ENCODE measurements at regions not wholly inside any gene's neighbourhood (a gene's known extent, or its start where the extent isn't known, plus 50 kb on each side); places are given as distances from the start of the nearest gene placed in this dataset.
A peak's percentile ranks its signal among the peaks of the same experiment; 100 is the strongest.

DNA sequence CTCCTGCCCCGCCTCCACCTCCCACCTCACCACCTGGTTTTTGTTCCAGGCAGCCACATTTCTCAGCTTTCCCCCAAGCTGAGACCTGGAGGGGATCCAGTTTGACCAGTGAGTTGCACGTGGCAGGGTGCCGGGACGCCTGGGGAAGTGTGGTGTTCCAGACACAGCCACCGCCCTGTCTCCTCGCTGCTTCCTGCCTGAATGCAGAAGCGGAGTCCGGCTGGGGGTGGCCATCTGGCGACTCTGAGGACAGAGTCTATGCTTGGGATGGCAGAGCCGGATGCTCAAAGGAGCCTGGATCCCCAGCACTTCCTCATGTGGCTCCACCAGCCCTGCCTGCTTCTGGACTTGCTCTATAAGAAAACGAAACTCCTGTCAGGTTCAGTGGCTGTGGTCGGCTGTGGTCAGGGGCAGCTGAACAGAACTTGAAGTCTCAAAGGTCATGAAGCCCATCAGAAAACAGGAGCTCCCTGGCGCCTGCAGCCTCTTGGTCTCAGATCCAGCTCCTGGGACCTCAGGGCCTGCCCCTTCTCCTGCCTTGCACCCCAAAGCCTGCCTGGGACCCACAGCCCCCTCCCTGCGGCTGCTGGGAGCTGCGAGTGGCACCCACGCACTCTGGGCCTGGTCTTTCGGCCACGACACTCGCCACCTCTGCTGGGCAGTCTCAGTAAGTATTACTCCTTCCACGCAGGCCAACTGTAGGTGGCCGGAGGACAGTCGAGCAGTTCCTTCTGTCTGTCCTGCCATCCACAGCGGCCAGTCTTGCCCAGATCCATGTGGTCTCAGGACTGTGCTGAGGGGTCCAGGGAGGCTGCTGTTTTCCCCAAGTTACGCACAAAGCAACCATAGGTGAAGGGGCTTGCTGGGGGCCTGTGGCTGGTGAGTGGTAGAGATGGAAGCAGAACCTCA, 112.8 kb upstream of the MEF2A start:
- no peaks in the 10 kb centered on the region for H3K27me3 ChIP-seq
- DNase-seq = peak in 3 of 5 donors; percentile 49 to 65 (median 61)
- H3K9me3 ChIP-seq = no peaks in the 10 kb centered on the region
- WGBS, 3 donors = 84 to 88% (median 85%) methylated on average over 24 of the region's 24 CpGs
- no peak overlapping the region for H3K27ac ChIP-seq
- intact Hi-C loops (cut with DNase I) = no loop called here
- no peak for TF ChIP-seq POLR2A (IDR thresholded peaks at IDR 0.05)
- TF ChIP-seq, protein P1, sequence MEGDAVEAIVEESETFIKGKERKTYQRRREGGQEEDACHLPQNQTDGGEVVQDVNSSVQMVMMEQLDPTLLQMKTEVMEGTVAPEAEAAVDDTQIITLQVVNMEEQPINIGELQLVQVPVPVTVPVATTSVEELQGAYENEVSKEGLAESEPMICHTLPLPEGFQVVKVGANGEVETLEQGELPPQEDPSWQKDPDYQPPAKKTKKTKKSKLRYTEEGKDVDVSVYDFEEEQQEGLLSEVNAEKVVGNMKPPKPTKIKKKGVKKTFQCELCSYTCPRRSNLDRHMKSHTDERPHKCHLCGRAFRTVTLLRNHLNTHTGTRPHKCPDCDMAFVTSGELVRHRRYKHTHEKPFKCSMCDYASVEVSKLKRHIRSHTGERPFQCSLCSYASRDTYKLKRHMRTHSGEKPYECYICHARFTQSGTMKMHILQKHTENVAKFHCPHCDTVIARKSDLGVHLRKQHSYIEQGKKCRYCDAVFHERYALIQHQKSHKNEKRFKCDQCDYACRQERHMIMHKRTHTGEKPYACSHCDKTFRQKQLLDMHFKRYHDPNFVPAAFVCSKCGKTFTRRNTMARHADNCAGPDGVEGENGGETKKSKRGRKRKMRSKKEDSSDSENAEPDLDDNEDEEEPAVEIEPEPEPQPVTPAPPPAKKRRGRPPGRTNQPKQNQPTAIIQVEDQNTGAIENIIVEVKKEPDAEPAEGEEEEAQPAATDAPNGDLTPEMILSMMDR (IDR thresholded peaks at IDR 0.05) = no peak
- TF ChIP-seq EP300 (IDR thresholded peaks at IDR 0.05) = no peak
- H3K4me1 ChIP-seq (ENCODE audit: insufficient read depth) = peaks cover 17% of the 10 kb centered on the region
- no peaks in the 10 kb centered on the region for H3K36me3 ChIP-seq
- H3K4me3 ChIP-seq = no peak overlapping the region

DNA sequence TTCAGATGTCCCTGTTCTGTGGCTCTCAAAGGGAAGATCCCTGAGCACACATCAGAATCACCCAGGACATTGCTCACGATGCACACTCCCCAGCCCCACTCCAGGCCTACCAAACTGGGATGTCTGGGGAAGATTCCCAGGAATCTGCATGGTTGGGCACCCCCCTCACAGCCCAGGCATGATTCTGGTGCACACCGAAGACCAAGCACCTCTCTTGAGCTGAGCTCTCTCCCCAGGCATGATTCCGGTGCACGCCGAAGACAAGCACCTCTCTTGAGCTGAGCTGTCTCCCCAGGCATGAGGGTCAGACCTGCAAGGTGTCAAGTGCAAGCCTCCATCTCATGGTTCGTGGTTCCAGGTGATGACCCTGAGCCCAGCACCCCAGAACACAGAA, 112.2 kb upstream of the MEF2A start:
- Histone ChIP-seq H3K27me3 (no peaks in the 10 kb centered on the region), H3K4me3 (no peak overlapping the region), H3K4me1 (ENCODE audit: insufficient read depth) (peaks cover 17% of the 10 kb centered on the region), H3K27ac (no peak overlapping the region), H3K36me3 (no peaks in the 10 kb centered on the region), H3K9me3 (no peaks in the 10 kb centered on the region)
- WGBS, 3 donors = 96 to 98% (median 97%) methylated on average over 6 of the region's 6 CpGs
- intact Hi-C loops (cut with DNase I) = no loop called here
- TF ChIP-seq, protein P1 (IDR thresholded peaks at IDR 0.05) = no peak
- TF ChIP-seq POLR2A (IDR thresholded peaks at IDR 0.05) (no peak), EP300 (IDR thresholded peaks at IDR 0.05) (no peak)
- DNase-seq = peak in 1 of 5 donors; percentile 19

DNA sequence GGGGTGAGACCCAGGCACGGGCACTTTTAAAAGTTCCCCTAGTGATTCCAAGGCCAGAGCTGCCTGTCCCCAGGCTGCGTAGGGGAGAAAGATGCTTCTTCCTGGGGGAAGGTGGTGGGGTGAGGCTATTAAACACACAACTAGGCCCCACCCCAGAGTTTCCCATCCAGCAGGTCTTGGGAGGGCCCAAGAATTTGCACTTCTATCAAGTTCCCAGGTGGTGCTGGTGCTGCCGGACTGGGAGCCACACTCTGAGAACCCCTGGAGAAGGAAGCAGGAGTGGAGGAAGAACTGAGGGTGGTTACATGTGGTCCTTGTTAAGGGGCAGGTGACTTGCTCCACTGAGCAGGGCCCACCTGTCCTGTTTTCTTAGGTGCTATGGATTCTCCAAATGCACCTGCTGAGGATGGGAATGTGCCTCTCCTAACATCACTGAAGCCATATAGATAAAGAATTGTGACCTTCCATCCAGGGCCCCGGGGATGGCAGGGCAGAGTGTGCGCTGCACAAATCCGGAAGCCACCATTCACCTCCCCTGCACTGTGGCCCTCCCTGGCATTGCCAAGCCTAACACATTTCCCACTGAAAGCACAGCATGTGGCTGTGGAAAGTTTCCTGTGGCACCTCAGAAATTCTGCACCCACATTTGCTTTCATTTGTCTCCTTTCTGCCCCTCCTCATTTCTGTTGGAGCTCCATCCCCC, 111.5 kb upstream of the MEF2A start:
- Histone ChIP-seq H3K4me3 (no peak overlapping the region), H3K9me3 (no peaks in the 10 kb centered on the region), H3K27ac (peak overlapping the region; percentile 71 to 89), H3K27me3 (no peaks in the 10 kb centered on the region), H3K4me1 (ENCODE audit: insufficient read depth) (peaks cover 17% of the 10 kb centered on the region), H3K36me3 (no peaks in the 10 kb centered on the region)
- TF ChIP-seq, protein P1 (IDR thresholded peaks at IDR 0.05) = no peak
- no peak for TF ChIP-seq POLR2A (IDR thresholded peaks at IDR 0.05)
- no peak for TF ChIP-seq EP300 (IDR thresholded peaks at IDR 0.05)
- DNase-seq = peak in 2 of 5 donors; percentile 18 to 42
- 92 to 96% (median 92%) methylated on average over 6 of the region's 6 CpGs for WGBS, 3 donors
- intact Hi-C loops (cut with DNase I) = no loop called here

DNA sequence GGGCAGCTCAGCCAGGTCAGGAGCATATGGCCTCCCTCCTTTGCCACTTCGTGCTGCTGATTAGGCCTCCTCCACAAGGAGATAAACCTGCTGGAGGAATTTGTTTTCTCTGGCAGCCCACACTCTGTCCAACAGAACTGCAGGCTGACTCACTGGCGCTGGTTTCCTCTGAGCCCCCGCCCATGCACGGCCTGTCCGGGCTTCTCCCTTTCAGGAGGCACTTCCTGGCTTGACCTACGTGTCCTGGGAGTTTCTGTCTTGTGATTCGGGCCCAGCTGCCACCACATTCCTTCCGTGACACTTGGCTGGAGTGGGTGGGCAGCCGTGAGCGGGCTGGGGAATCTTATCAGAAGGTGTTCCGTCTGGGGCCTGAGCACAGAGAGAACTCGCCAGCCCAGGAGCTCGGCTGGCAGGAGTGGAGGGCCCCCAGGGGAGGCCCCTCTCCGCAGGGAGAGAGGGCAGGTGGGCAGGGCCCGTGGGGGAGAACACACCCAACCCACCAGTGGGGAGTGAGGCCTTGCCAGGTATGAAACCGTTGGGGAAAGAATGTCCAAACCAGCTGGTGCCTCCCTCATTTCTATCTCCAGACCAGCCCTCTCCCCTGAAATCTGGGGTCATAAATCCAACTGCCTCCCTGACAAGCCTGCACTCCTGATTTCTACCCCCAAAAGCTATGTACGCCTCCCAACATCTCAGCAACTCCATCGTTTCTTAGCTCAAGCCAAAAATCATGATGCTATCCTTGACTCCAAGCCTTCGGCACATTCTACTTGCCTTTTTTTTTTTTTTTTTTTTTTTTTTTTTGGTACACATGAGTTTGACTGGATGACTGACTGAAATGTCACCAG, 110.6 kb upstream of the MEF2A start:
- Histone ChIP-seq H3K27me3 (no peaks in the 10 kb centered on the region), H3K4me1 (ENCODE audit: insufficient read depth) (peaks cover 17% of the 10 kb centered on the region), H3K4me3 (peak overlapping the region; percentile 20), H3K36me3 (no peaks in the 10 kb centered on the region), H3K9me3 (no peaks in the 10 kb centered on the region), H3K27ac (peak overlapping the region; percentile 71 to 89)
- TF ChIP-seq POLR2A (IDR thresholded peaks at IDR 0.05) = no peak
- TF ChIP-seq EP300 (IDR thresholded peaks at IDR 0.05) = no peak
- TF ChIP-seq, protein P1 (IDR thresholded peaks at IDR 0.05) = no peak
- intact Hi-C loops (cut with DNase I) = no loop called here
- whole genome bisulfite sequencing, 3 donors = 3 to 5% (median 3%) methylated on average over 19 of the region's 19 CpGs
- DNase-seq = peak; percentile 78 to 89 (median 84)

All from ovary (tissue), 7 donors.